NCI-H146 treated with DMSO at 0.1 percent for 48 hours (cell line): ENCODE measurements at regions not wholly inside any gene's neighbourhood (a gene's known extent, or its start where the extent isn't known, plus 50 kb on each side); places are given as distances from the start of the nearest gene placed in this dataset.

Source experiments
- DNase-seq: peaks from one replicate; lab custom pipeline; 2025; ENCODE audit not compliant: unreplicated experiment; lab: John Stamatoyannopoulos, UW

DNA sequence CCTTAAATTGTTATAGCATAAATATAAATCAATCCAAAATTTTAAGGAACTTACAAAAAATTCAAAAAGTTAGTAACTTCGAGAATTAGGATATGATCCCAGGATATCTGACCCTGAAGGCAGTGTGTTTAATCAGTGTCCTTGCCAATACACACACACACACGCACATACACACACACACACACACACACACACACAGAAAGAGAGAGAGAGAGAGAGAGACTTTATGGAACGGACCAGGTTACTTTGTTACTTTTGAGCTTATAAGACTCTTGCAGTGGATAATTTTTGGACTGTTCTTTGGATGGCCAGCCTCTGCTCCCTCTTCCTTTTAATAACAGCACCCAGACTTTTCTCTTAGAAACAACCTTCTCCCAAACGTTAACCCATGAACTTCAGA lies 322.9 kb downstream of the NFIB start:
- DNase-seq = no peak

- no peak for DNase-seq
These were observed 323.6 kb downstream of the NFIB start for GRCh38 chr9:13990331-13990730.

- DNase-seq = no peak
These were observed 325.0 kb downstream of the NFIB start for GRCh38 chr9:13988944-13989343.

DNA sequence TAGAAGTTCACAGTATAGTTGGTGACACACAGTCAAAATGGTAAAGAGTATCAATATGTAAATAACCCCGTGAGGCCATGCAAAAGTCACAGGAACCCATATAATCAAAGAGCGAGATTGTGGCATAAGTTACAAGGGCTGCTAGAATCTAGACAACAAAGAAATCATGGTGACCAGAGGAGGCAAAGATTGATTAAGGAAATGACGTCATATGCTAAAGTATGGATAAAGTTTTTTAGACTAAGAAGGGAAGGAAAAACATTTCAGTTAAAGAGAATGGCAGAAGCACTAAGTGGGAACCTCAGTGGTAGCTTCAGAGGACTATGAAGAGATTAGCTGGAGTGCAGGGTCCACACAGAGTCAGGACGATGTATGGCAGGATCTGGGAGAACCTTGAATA lies 330.3 kb downstream of the NFIB start:
- no peak for DNase-seq

- DNase-seq = no peak
These were observed 334.0 kb downstream of the NFIB start for GRCh38 chr9:13979941-13980318.

DNA sequence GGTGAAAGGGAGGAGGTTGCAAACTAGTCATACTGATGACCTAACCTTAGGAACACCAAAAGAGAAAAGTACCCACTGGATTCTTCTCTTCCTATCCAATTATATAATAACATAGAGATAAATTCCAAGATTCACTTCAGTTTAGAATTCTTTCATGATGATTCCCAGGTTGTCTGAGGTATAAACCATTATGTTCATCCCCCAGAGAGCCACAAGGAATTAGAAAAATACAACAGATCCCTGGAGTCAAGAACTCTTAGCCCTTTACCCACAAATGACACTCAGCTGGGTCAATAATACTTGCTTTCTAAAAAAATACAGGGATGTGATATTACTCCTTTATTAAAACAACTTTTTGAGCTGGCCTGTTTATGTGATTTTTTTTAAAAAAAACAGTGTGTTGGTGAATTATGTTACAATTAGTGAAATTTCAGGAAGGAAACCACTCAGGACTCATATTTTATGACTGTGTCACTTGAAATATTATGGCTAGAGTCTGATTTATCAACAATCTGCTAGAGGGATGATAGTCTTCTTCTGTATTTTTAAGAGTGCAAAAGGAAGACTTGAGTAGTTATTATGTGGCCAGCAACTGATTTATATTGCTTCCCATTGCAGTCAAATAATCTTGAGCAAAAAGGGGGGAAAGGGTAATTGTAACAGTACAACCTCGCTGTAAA lies 338.2 kb downstream of the NFIB start:
- no peak for DNase-seq

- no peak for DNase-seq
These were observed 339.1 kb downstream of the NFIB start for GRCh38 chr9:13974891-13975290.

- DNase-seq = no peak
These were observed 341.8 kb downstream of the NFIB start for GRCh38 chr9:13971966-13972655.

DNA sequence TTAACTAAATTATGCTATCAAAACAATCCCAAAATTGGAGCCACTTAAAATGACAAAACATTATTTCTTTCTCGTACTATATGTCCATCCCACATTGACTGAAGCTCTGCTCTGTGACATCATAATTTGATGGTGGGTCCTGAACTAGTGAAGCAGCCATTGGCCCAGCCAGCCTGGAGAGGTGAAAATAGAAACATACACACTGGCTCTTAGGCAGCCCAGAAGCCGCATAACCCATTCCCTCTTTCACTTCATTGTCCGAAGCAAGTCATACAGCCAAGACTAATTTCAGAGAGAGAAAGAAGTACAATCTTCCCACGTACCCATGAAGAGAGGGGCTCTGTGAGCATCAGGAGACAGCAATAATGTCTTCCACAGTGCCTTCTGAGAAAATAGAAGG lies 342.5 kb downstream of the NFIB start:
- DNase-seq = no peak

GRCh38 chr9:13970426-13970825 lies 343.5 kb downstream of the NFIB start:
- DNase-seq = no peak

- DNase-seq = no peak
These were observed 343.9 kb downstream of the NFIB start for GRCh38 chr9:13970018-13970417.

DNA sequence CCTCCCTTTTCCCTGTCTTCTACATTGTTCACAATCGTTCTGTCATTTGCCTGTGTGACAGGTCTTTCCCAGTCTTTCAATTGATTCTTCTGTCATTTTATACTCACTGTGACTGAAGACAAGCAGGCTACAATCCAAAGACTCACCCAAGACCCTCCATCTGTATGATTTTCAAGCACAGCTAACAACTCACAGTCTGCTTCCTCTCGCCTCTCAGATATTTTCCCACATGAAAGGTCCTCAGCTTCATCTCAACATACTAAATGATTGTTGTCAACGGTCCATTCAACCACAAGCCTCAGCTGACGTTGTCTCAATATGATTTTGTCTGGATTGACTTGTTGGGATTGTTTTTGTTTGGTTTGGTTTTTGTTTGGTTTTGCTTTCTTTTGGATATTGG lies 346.5 kb downstream of the NFIB start:
- no peak for DNase-seq

GRCh38 chr9:13967011-13967410 lies 346.9 kb downstream of the NFIB start:
- no peak for DNase-seq

- no peak for DNase-seq
These were observed 350.8 kb downstream of the NFIB start for GRCh38 chr9:13963005-13963653.

GRCh38 chr9:13962006-13962405 lies 351.9 kb downstream of the NFIB start:
- no peak for DNase-seq

- no peak for DNase-seq
These were observed 353.8 kb downstream of the NFIB start for GRCh38 chr9:13960011-13960765.

DNA sequence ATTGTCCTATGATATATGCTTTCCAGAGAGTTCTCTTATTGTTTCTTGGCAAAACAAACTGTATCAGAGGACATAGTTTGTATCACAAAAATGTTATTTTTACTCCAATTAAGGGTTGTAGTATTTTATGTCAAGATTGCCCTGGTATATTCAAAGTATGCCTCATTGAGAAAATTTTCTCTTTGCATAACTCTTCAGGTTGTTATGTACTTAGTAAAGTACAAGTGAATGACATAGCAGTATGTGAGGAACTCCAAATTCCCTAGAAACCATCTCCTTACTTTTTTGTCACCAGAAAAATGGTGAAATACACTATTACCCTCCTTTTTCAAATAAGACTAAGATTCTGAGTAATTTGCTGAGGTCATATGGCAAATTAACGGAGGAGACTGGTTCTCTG lies 355.3 kb downstream of the NFIB start:
- DNase-seq = no peak

GRCh38 chr9:13957089-13957488 lies 356.9 kb downstream of the NFIB start:
- DNase-seq = no peak

DNA sequence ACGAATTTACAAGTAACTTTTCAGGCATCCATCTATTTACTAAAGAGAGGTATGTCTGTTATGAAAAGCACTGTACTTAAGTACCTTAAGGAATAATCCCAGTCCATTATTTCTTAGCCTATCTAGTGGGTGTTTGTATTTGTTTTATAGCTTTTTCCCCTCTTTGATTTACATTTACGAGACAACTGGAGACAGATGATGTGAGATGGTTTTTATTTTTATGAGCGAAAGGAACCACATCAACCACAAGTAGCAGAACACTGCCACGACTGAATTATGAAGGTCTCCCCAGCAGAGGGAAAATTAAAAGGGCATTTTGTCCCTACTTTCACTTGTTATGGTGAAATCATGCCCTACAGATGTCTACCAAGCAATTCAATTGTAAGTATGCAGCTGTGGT lies 357.8 kb downstream of the NFIB start:
- DNase-seq = no peak

DNA sequence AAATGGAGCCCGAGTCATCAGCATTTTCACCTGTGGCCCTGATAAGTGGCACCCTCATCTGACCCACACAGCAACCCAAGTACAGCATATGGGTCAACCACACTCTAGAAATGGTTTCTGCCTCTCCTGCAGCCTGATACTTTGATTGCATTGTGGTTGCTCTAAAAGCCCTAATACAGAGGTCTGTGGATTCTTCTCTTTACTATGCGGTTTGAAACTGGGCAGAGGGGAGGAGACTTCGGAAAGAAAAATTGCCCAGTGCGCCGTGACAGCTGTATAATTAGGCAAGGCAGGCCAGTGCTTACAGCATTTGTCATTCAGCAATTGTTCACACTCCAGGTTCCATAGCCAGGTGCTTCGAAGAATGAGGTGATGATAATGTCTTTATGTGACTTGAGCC lies 361.0 kb downstream of the NFIB start:
- peak; percentile 85 for DNase-seq

- DNase-seq = no peak
These were observed 365.9 kb downstream of the NFIB start for GRCh38 chr9:13948037-13948436.

- no peak for DNase-seq
These were observed 370.8 kb downstream of the NFIB start for GRCh38 chr9:13943176-13943575.
